ENCODE measurements at regions not wholly inside any gene's neighbourhood (a gene's known extent, or its start where the extent isn't known, plus 50 kb on each side); places are given as distances from the start of the nearest gene placed in this dataset.

GRCh38 chr10:30527623-30528428 is 93.8 kb downstream of the MAP3K8 start:
- peaks cover 0 to 5% of the 10 kb centered on the region in 2 experiments; a peak in 3 of 4 replicates for H3K4me1 ChIP-seq (ENCODE audit: control insufficient read depth in 1 of 2, insufficient read depth in 2 of 2, low read length in 2 of 2)
- DNase-seq (ENCODE audit: low read depth, low spot score) (no peak), ATAC-seq (no peak)
- H3K9me2 ChIP-seq (ENCODE audit: insufficient read depth): no peaks in the 10 kb centered on the region
- H4K20me1 ChIP-seq (ENCODE audit: insufficient read depth): no peaks in the 10 kb centered on the region
- H3K9ac ChIP-seq (ENCODE audit: low read length): no peak overlapping the region
- no peaks in the 10 kb centered on the region for H3K79me2 ChIP-seq (ENCODE audit: insufficient read depth, low read length)
- H2AFZ ChIP-seq (ENCODE audit: low read depth, low read length, poor library complexity, severe bottlenecking): no peak overlapping the region
- no peak overlapping the region for H3K27ac ChIP-seq (ENCODE audit: low read depth, low read length)
- TF ChIP-seq EGR1 (IDR thresholded peaks at IDR 0.05; ENCODE audit: low read depth) (no peak), REST (IDR thresholded peaks at IDR 0.05; ENCODE audit: low read depth) (no peak), SIN3A (IDR thresholded peaks at IDR 0.05; ENCODE audit: low read depth) (no peak), POLR2A (IDR thresholded peaks at IDR 0.05; ENCODE audit: borderline replicate concordance, extremely low read depth, insufficient read depth, insufficient read length) (no peak), RAD21 (IDR thresholded peaks at IDR 0.05; ENCODE audit: low read depth) (no peak), ZNF274 (IDR thresholded peaks at IDR 0.05; ENCODE audit: low read depth, low read length) (no peak), CEBPB (IDR thresholded peaks at IDR 0.05; ENCODE audit: low read depth) (no peak), ELF1 (IDR thresholded peaks at IDR 0.05; ENCODE audit: borderline replicate concordance, low read depth) (no peak), SP1 (IDR thresholded peaks at IDR 0.05; ENCODE audit: low read depth) (no peak), MAX (IDR thresholded peaks at IDR 0.05) (no peak), POLR2AphosphoS5 (IDR thresholded peaks at IDR 0.05; ENCODE audit: low read depth, low read length) (no peak), ZFX (IDR thresholded peaks at IDR 0.05) (no peak), CBX3 (IDR thresholded peaks at IDR 0.05; ENCODE audit: low read depth) (no peak)
- no TSS peak for BruUV-seq (replicated peaks)
- H3K4me2 ChIP-seq (ENCODE audit: low read length): no peak overlapping the region
- H3K9me3 ChIP-seq (ENCODE audit: control insufficient read depth in 1 of 2, insufficient read depth in 1 of 2, low read depth in 1 of 2, low read length in 2 of 2): no peaks in the 10 kb centered on the region
- ChIA-PET RAD21 (ENCODE audit: low non-redundant PET in 1 of 2, low total read pairs in 2 of 2, uncharacterized antibody in 2 of 2, unreplicated experiment in 2 of 2) (no interaction called here), POLR2A (no interaction called here), CTCF (interaction anchor here (0.7 to 2.2 kb wide), 2 partner anchors 9 to 54 kb away, joined by 3 to 5 read pairs; no protein-coding TSS in a partner anchor)
- H3K4me3 ChIP-seq (replicated peaks in 1 of 2; ENCODE audit: low read depth in 1 of 2, low read length in 2 of 2): no peak overlapping the region
- no peaks in the 10 kb centered on the region for H3K36me3 ChIP-seq (ENCODE audit: control insufficient read depth in 1 of 2, insufficient read depth in 2 of 2, low read length in 2 of 2)
- intact Hi-C loops (cut with micrococcal nuclease): no loop called here
- H3K27me3 ChIP-seq (ENCODE audit: insufficient read depth, low read length): no peaks in the 10 kb centered on the region
